Stimulated activated CD8-positive, alpha-beta memory T cell treated with anti-CD3 and anti-CD28 coated beads, Interleukin-2, amount 100 ng/mL, for 48 hours (primary cell): ENCODE measurements at regions not wholly inside any gene's neighbourhood (a gene's known extent, or its start where the extent isn't known, plus 50 kb on each side); places are given as distances from the start of the nearest gene placed in this dataset.

Source experiments
- DNase-seq, 2 donors: peaks; one replicate each; pipeline ENCODE4 v3.0.0-alpha.2; 2020; ENCODE audit warnings: low read depth in 2 of 2

DNA sequence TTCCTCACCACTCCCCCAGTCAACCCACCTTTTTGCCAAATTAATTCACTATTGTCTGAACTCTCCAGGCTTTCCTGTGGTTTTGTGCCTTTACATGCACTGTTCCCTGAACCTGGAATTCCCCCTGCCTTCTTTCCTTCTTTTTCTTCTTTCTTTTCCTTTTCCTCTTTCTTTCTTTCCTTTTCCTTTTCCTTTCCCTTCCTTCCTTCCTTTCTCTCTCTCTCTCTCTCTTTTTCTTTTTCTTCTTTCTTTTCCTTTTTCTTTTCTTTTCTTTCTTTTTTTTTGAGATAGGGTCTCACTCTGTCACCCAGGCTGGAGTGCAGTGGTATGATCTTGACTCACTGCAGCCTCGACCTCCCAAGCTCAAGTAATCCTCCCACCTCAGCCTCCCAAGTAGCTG lies 56.6 kb upstream of the CDC42BPA start:
- no peak for DNase-seq

DNA sequence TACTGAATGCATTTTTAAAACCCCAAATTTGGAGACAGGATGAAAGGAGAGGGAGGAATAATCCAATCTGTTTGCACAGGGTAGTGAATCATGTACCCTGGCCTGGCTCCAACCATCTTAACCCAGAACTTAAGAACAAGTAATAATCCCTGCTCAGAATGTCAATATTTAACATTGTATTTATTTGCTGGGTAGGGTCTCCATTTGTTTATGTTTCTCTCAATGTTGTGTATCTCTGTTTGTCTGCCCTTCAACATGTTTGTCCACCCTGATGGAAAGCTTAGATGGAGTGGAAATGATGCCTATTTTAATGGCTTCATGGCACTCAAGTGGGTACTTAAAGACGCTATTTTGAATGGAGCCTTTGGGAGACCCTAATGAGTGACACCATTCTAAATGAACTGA lies 54.4 kb upstream of the CDC42BPA start:
- no peak for DNase-seq

DNA sequence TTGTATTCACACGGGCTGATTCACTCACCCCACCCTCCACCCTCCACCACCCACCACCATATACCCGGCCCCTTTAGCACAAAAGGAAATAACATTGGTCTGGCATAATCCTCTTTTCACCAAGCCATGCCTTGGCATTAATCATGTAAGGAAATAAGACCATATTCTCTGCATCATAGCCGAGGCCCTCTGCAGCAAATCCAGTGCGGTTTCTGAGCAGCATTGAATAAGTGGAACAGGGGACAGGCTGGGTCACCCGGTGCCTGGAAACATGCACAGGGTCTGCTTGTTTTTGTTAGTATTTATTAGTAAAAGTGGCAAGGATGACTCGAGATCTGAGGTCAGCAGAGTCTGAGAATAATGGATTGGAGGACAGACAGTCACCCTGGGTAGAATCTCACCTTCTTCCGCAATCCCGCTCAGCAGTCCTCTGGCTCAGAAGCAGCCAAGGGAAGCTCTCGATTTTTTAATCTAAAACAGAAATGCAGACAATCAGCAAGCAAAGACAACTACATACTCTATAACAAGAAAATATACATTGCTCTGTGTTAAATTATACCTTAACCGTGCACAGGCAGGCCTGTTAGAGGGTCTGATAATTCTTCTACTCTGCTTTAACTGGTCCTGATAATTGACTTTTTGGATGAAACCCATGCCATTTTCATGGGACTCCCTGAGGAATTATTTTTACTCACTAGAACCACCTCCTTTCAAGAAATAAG lies 52.4 kb upstream of the CDC42BPA start:
- DNase-seq: no peak

DNA sequence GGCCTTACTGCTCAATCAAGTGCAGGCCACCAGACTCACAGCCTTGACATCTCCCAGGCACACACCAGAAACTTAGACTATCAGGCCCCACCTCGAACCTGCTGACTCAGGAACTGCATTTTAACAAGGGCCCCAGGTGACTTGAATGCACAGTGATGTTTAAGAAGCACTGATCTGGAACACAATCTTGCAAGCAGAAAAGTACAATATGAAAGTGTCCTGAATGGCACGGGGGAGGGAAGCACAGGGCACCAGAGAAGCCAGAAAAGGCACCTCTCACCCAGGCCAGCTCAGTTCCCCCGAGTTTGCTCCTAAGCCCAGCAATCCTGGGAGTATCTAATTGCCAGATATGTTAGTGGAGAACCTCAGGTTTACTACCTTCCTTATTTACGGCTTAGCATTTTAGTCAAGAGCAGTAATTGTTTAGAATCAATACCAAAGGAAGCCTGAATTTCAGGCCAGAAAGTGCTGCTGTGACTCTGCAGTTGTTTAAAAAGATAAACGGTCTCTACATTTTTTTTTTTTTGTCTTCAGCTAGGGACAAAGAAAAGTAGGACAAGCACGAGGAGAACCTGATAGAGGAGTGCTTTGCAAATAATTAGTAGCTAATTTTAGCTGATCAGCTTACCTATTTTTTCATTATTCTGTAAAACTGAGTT lies 50.9 kb upstream of the CDC42BPA start:
- no peak for DNase-seq
